Midbrain (tissue), 1 donor: ENCODE measurements at regions not wholly inside any gene's neighbourhood (a gene's known extent, or its start where the extent isn't known, plus 50 kb on each side); places are given as distances from the start of the nearest gene placed in this dataset.

Experiments
- DNase-seq: peaks from one replicate; lab custom pipeline; 2025; lab: John Stamatoyannopoulos, UW

- no peak for DNase-seq
Measured at GRCh38 chr12:86683568-86684304, 427.5 kb upstream of the MGAT4C start.

DNA sequence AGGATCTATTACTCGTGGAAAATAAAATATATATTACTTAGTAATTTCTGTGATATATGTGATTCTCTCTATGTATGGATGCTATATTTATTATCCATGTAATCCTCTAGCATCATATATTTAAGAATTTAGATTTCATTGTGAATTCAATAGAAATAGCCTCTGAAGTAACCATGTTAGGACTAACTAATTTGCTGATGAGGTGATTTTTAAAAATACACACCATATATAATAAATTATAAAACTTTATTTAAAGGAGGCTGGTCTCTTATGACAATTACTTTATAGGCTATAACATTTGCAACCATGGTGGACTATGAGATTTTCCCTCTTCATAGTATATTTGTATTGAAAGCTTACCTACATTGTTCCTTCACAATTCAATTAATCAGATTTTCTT, 424.9 kb upstream of the MGAT4C start:
- no peak for DNase-seq

DNA sequence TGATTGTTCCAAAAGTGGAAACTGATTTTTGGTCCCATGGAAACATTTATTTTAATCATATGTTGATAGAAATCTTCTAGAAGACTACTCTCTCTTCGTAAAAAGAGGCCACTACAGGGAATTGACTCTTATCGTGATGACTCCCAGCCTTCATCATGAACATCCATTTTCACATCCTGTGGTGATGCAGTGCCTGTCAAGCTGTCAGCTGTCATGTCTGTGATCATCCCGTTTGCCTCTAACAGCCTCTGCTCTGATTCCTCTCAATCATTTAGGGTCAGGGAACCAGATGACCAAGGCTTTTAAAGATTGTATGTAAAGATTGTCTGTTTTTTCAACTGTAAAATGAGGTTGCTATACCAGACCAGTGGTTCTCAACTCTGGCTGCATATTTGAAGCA, 419.0 kb upstream of the MGAT4C start:
- DNase-seq: no peak

- DNase-seq: no peak
Measured at GRCh38 chr12:86670986-86671385, 414.8 kb upstream of the MGAT4C start.

- DNase-seq: no peak
Measured at GRCh38 chr12:86669010-86669409, 412.8 kb upstream of the MGAT4C start.

DNA sequence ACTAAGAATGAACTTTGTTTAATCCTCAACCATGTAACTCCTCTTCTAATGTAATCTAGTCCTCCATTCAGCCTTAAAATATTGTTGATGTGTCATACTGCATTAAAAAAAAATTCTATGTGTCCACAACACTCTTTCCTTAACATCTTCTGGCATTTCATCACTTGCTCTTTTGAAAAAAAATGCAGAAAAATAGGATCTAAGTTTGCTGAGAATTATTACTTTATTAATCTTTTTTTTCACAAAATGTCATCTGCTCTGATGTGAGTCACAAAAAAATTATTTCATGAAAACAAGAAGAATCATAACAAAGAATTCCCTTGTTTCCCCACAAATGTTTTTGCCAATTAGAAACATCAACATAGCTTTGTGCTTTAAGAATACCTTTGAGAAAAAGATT, 410.1 kb upstream of the MGAT4C start:
- DNase-seq: no peak

DNA sequence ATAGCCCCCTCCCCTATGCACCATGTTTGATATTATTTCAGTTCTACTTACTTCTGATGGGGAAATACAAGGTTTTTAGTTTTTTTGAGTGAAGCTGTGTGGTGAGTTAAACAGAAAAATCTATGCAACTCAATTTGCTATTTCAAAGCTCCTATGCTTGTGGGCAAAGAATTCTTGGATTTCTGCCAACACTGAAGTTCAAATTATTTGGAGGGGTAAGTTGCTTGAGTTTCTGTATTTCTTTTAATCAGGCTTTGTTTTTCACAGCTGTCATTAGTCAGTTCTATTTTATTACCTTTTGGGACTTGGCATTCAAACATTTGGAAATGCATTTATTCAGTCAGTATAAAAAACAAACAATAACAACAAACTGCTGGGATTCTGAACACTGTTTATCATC, 407.5 kb upstream of the MGAT4C start:
- no peak for DNase-seq

DNA sequence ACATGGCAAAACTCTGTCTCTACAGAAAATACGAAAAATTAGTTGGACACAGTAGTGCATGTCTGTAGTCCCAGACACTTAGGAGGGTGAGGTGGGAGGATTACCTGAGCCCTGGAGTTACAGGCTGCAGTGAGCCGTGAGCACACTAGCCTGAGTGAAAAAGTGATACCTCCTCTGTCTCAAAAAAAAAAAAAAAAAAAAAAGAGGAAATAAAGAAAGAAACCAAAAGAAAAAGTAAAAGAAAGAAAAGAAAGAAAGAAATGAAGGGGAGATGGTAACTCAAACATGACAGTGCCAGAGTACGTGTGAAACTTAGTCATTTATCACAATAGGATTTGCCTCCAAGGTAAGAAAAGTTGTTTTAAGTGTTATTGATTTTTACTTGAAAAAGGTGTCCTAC, 407.0 kb upstream of the MGAT4C start:
- no peak for DNase-seq

- no peak for DNase-seq
Measured at GRCh38 chr12:86662464-86662863, 406.3 kb upstream of the MGAT4C start.

DNA sequence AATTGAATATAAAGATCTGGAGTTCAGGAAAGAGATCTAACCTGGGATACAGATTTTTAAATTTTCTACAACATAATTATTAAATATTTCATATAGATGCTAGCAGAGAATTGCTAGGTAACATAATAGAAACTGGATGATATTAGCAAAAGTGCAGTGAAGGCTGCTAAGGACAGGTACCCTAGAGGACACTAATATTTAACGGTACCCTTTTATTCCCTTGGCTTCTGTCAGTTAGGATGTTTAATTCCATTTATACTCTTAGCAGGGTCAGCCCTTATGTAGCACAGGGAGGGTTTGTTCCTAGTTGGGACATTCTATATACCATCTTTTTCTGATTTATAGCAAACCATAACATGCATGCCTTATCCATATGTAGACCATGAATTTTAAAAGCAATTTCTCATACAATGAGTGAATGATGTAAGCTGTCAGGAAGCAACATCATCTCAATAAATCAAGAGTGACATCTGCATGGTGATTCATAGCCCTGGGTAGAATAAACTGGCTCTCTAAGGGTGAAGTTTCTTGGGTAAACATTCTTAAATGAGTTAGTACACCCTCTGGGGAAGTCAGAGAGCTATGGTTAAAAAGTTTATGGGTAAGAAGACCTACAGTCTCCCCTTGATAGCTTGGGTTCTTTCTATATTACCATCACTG, 404.4 kb upstream of the MGAT4C start:
- no peak for DNase-seq

DNA sequence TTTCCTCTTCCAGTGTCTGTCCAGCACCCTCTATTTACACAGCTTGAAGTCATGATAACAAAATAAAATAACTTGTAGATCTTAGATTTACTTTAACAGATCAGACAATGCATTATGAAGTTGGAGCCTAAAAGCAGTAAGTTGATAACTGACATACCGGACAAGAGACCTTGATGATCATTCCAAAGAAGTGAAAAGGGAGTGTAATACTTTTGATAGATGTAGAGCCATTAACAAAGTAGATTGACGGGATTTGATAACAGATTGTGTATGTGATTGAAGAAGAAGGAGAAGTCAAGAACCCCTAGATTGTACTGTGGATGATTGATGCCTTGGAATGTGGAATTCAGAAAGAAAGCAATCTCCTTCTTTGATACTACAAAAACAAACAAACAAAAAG, 403.8 kb upstream of the MGAT4C start:
- DNase-seq: no peak

DNA sequence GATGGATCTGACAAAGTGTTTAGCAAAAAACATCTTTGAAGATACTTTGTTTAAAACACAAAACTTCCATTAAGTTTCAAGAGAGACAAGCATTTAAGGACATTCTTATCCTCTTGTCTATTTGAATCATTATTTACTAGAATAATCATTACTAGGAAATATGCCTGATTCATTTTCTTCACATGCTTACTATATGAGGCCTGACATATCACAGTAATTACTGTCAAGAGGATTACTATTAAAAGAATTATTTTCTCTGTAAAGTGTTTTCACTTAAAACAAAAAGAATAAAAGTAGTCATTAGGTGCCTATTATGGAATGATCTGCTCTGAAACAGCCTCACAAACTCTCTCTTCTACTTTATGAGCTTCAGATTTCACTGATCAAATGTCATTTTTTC, 402.1 kb upstream of the MGAT4C start:
- DNase-seq: no peak

DNA sequence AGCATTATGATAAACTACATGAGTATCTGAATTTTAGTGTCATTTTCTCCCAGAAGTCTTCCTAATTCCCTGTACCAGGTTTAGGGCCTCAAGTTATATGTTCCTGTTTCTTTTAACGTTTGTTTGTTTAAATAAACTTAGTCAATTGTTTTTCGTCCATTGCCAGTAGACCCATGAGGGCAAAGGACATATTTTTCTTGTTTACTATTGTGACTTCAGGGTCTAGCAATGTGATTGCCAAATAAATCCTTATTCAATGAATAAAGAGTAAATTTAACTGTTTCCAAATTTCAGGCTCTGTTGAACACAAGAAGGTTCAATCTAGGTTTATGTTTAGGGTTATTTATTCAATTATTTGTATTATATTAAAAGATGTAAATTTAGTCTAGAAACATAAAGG, 391.6 kb upstream of the MGAT4C start:
- no peak for DNase-seq

DNA sequence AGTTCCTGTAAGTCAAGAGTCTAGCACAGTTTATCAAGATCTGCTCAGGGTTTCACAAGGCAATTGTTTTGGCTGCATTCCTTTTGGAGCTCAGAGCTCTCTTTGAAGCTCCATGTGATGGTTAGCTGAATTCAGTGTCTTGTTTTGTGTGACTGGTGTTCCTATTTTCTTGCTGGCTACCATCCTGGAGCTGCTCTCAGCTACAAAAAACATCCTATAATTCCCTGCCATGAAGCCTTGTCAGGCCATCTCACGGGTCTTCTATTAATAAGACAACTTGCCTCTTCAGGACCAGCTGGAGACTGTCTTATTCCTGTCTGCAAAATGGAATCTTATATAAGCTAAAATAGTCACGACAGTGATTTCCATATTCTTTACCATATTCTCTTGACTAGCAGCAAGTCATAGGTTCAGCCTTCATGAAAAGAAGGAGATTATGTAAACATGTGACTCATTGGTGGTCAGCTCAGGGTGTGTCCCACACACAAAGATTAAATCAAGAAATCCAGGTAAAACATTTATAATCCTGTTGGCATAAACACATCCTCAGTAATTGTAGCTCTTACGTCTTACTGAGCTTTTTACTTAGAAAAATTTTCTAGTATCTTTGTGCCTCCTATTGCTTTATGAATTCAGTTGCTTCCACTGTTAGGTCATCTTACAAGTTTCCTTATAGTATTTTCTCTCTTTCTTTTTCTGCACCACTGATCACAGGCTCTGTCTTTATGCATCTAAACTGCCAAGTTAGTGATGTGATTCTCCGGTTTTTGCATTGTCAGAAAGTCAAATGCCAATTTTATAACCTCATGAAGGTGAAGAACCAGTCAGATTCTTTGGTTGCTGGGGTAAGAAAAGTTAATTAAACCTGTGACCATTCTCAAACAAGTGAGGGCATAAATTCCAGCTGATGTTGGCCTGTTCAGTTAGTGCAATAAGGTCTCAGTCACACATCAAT, 378.5 kb upstream of the MGAT4C start:
- no peak for DNase-seq

DNA sequence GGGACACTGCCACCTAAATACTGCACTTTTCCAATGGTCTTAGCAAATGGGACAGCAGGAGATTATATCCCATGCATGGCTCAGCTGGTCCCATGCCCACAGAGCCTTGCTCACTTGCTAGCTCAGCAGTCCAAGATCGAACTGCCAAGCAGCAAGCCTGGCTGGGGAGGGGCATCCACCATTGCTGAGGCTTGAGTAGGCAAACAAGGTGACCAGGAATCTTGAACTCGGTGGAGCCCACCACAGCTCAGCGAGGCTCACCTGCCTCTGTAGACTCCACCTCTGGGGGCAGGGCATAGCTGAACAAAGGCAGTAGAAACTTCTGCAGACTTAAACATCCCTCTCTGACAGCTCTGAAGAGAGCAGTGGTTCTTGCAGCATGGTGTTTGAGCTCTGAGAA, 370.8 kb upstream of the MGAT4C start:
- no peak for DNase-seq

DNA sequence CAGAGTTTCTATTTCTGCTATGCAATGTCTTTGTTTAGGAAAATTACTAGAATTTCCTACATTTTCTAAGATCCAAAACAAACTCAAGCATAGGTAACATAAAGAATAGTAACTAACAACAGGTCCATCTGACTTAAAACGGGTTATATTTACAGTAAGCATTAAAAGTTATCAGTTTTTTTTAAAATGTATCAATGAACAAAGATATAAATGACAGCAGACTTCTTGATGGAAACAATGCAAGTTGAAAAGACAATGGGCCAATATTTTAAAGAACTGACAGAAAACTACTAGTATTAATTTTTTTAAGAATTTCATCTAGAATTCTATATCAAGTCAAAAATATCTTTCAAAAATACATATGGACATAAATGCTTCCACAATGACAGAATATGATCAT, 367.1 kb upstream of the MGAT4C start:
- DNase-seq: no peak

DNA sequence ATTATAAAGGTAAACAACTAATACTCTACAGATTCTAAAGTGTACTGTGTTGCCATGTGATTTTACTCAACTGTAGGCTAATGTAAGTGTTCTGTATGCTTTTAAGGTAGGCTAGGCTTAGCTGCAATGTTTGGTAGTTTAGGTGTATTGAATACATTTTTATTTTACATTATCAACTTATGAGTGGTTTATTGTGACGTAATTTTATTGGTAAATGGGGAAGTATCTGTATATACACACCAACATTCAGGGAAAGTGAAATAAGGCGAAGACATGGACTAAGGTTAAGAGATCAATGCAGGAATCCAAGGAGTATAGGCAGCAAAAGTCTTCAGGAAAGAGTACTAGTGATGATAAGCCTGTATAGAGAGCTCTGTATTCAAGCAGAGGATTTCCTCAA, 365.8 kb upstream of the MGAT4C start:
- no peak for DNase-seq

DNA sequence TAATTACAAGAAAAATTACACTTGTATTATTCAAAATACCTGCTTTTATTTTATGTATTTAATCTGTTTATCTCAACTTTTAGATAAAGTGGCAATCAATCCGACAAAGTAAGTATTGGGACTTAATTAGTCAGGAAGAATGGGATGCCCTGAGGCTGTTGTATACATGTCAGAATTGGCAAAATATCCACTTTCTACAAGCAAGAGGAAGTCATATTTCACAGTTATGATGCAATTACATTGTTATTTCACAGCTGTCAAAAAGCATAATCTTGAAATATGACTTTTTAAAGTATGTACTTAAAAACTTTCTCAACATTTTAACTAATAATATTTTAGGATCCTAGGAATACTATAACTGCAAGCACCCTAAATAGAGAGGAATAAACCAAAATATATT, 357.1 kb upstream of the MGAT4C start:
- DNase-seq: no peak

GRCh38 chr12:86608638-86609037, 352.4 kb upstream of the MGAT4C start:
- DNase-seq: no peak

DNA sequence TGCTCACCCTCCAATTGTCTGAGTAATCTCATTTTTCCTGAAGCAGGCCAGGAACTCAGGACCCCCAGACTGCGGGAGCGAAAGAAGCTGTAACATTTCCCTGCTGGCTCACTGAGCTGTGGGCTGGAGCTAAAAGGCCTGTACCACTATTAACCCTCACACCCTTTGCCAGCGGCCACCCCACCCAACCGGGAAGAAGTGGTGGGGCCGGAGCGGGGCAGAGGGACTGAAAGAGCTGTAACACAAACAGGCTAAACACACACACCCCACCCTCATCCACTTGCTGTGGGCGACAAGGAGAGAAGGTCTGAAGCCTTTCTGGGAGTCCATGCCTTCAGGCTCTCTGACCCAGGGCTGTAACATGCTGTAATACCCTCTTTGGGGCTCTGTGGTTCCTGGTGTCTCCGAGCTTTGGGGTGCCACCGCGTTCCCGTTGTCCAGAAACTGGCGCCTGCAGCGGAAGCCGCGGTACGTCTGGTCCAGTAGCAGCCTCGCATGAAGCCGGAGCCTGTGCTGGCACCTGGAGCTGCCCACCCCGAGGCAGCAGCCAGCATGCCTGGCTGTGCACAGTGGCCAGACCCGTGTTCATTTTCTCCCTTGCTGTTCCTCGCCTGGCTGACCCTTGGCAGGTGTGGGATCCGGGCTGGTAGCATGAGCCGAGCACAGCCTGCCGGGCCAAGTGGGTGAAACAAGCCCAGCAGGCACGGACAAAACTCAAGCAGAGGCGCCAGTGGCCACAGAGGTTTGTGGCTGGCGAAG, 345.5 kb upstream of the MGAT4C start:
- DNase-seq: no peak

DNA sequence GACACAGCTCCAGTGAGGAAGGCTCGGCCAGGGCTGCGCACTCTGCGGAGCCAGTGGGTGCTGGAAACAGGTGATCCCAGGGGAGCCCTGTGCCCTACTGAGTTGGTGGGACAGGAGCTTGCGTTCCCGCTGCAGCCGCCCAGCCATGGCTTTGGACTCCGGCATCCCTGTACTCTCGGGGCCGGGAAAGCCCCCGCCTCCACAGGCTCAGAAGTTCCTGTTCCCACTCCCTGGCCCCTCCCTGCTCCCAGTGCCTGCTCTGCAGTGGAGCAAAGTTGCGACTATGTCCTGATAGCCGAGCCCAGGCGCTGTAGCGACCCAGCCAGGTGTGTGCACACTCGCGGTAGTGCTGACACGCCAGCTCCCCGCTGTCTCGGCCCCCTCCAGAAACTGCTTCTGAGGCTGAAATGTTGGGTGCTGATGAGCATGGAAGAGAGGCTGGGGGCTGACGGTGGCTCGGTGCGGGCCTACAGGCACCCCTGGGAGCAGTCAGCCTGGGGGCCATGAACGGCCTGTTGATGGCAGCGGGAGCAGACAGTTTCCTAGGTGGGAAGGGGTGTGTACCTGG, 344.6 kb upstream of the MGAT4C start:
- DNase-seq: no peak

- no peak for DNase-seq
Measured at GRCh38 chr12:86597431-86597830, 341.2 kb upstream of the MGAT4C start.
